HEK293 (cell line): ENCODE measurements at regions not wholly inside any gene's neighbourhood (a gene's known extent, or its start where the extent isn't known, plus 50 kb on each side); places are given as distances from the start of the nearest gene placed in this dataset.

ENCODE experiments used
- ZNF791 ChIP-seq: fragments of 450-650 bp; formaldehyde crosslinking; IDR thresholded peaks from 2 replicates; pipeline ENCODE4 v1.5.1; 2016; ENCODE audit warnings: missing biosample characterization, missing genetic modification characterization
- TF ChIP-seq, protein P1 (sequence below): fragments of 450-650 bp; formaldehyde crosslinking; conservative IDR thresholded peaks from 2 replicates; pipeline ENCODE4 v1.5.1; 2016; ENCODE audit warnings: low read depth, missing biosample characterization, missing genetic modification characterization
- TF ChIP-seq, protein P2 (sequence below): fragments of 450-650 bp; formaldehyde crosslinking; IDR thresholded peaks from 2 replicates; pipeline ENCODE4 v1.5.1; 2016; ENCODE audit warnings: missing biosample characterization, missing genetic modification characterization
- TF ChIP-seq, protein P3 (sequence below): fragments of 450-650 bp; formaldehyde crosslinking; IDR thresholded peaks from 2 replicates; pipeline ENCODE4 v1.5.1; 2016; ENCODE audit warnings: missing biosample characterization, missing genetic modification characterization

DNA sequence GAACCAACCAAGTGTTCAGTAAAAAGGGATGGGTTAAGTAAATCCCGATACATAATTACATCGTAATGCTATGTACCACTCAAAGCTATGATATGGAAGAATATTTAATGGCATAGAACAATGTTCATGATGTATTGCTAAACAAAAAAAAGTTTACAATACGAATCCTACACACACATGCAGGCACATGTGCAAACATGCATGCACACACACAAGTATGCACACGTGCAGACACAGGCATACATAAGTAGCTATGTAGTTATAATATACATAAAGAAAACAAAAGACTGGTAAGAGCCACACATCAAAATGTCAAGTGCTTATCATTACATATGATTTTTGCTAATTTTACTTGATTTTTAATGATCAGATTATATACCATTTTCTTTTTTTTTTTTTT lies 74.2 kb downstream of the ARRDC4 start:
- TF ChIP-seq, protein P1, sequence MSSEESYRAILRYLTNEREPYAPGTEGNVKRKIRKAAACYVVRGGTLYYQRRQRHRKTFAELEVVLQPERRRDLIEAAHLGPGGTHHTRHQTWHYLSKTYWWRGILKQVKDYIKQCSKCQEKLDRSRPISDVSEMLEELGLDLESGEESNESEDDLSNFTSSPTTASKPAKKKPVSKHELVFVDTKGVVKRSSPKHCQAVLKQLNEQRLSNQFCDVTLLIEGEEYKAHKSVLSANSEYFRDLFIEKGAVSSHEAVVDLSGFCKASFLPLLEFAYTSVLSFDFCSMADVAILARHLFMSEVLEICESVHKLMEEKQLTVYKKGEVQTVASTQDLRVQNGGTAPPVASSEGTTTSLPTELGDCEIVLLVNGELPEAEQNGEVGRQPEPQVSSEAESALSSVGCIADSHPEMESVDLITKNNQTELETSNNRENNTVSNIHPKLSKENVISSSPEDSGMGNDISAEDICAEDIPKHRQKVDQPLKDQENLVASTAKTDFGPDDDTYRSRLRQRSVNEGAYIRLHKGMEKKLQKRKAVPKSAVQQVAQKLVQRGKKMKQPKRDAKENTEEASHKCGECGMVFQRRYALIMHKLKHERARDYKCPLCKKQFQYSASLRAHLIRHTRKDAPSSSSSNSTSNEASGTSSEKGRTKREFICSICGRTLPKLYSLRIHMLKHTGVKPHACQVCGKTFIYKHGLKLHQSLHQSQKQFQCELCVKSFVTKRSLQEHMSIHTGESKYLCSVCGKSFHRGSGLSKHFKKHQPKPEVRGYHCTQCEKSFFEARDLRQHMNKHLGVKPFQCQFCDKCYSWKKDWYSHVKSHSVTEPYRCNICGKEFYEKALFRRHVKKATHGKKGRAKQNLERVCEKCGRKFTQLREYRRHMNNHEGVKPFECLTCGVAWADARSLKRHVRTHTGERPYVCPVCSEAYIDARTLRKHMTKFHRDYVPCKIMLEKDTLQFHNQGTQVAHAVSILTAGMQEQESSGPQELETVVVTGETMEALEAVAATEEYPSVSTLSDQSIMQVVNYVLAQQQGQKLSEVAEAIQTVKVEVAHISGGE (tag by site-specific recombination) = no peak
- no peak for TF ChIP-seq ZNF791
- TF ChIP-seq, protein P2, sequence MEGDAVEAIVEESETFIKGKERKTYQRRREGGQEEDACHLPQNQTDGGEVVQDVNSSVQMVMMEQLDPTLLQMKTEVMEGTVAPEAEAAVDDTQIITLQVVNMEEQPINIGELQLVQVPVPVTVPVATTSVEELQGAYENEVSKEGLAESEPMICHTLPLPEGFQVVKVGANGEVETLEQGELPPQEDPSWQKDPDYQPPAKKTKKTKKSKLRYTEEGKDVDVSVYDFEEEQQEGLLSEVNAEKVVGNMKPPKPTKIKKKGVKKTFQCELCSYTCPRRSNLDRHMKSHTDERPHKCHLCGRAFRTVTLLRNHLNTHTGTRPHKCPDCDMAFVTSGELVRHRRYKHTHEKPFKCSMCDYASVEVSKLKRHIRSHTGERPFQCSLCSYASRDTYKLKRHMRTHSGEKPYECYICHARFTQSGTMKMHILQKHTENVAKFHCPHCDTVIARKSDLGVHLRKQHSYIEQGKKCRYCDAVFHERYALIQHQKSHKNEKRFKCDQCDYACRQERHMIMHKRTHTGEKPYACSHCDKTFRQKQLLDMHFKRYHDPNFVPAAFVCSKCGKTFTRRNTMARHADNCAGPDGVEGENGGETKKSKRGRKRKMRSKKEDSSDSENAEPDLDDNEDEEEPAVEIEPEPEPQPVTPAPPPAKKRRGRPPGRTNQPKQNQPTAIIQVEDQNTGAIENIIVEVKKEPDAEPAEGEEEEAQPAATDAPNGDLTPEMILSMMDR (tag by site-specific recombination) = no peak
- TF ChIP-seq, protein P3, sequence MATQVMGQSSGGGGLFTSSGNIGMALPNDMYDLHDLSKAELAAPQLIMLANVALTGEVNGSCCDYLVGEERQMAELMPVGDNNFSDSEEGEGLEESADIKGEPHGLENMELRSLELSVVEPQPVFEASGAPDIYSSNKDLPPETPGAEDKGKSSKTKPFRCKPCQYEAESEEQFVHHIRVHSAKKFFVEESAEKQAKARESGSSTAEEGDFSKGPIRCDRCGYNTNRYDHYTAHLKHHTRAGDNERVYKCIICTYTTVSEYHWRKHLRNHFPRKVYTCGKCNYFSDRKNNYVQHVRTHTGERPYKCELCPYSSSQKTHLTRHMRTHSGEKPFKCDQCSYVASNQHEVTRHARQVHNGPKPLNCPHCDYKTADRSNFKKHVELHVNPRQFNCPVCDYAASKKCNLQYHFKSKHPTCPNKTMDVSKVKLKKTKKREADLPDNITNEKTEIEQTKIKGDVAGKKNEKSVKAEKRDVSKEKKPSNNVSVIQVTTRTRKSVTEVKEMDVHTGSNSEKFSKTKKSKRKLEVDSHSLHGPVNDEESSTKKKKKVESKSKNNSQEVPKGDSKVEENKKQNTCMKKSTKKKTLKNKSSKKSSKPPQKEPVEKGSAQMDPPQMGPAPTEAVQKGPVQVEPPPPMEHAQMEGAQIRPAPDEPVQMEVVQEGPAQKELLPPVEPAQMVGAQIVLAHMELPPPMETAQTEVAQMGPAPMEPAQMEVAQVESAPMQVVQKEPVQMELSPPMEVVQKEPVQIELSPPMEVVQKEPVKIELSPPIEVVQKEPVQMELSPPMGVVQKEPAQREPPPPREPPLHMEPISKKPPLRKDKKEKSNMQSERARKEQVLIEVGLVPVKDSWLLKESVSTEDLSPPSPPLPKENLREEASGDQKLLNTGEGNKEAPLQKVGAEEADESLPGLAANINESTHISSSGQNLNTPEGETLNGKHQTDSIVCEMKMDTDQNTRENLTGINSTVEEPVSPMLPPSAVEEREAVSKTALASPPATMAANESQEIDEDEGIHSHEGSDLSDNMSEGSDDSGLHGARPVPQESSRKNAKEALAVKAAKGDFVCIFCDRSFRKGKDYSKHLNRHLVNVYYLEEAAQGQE (tag by site-specific recombination) = no peak
